ENCODE measurements at regions not wholly inside any gene's neighbourhood (a gene's known extent, or its start where the extent isn't known, plus 50 kb on each side); places are given as distances from the start of the nearest gene placed in this dataset.
A peak's percentile ranks its signal among the peaks of the same experiment; 100 is the strongest.

GRCh38 chr2:64318476-64318748, 135.6 kb upstream of the LGALSL start:
- DNase-seq = no peak
- Histone ChIP-seq H4K5ac (ENCODE audit: low read length) (no peak overlapping the region), H3K27ac (ENCODE audit: low read depth, low read length) (no peak overlapping the region), H4K8ac (ENCODE audit: low read depth, low read length) (no peak overlapping the region), H2BK15ac (replicated peaks; ENCODE audit: low read depth) (no peak overlapping the region), H3K27me3 (ENCODE audit: insufficient read depth, low read length, poor library complexity) (no peaks in the 10 kb centered on the region), H3K79me1 (ENCODE audit: low read length) (no peaks in the 10 kb centered on the region), H3K4me1 (ENCODE audit: control insufficient read depth, low read depth, low read length) (peaks cover 8% of the 10 kb centered on the region), H2AK5ac (ENCODE audit: low read length) (no peak overlapping the region), H3K56ac (ENCODE audit: low read length) (no peak overlapping the region), H3K4me3 (ENCODE audit: low read length) (no peak overlapping the region), H3K36me3 (ENCODE audit: control insufficient read depth, insufficient read depth, low read length) (no peaks in the 10 kb centered on the region), H2BK120ac (ENCODE audit: low read depth, low read length) (no peak overlapping the region), H3K4me2 (ENCODE audit: low read length) (no peak overlapping the region), H3K79me2 (ENCODE audit: control insufficient read depth, insufficient read depth, low read length) (no peaks in the 10 kb centered on the region), H3K9ac (ENCODE audit: low read length) (no peak overlapping the region), H2BK5ac (ENCODE audit: low read length) (no peak overlapping the region), H3K18ac (ENCODE audit: low read length) (no peak overlapping the region), H3K23ac (ENCODE audit: low read length) (no peak overlapping the region), H3K4ac (ENCODE audit: low read depth, low read length) (no peak overlapping the region)
- WGBS (ENCODE audit: extremely low coverage, insufficient coverage, low lambda C conversion rate) = no CpG with 5 or more reads among the region's 1 CpG

DNA sequence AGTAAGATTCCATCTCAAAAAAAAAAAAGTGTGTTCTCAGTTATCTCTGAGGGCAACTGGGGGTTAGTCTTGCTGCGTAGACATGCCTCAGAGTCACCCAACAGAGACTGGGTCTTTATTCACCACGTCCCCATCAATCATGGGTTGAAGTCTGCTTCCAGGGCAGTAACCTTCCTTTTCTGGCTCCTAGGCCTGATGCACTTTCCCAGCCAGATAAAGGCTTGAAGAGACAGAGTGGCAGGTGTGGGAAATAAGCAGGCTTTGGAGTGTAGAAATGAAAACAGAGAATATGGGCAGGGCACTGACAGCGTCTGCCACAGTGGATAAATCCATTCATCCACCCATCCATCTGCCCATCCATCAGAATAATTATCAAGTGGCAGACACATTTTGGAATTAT, 134.1 kb upstream of the LGALSL start:
- Histone ChIP-seq H3K4me3 (ENCODE audit: low read length) (no peak overlapping the region), H3K18ac (ENCODE audit: low read length) (no peak overlapping the region), H3K27me3 (ENCODE audit: insufficient read depth, low read length, poor library complexity) (no peaks in the 10 kb centered on the region), H2BK15ac (replicated peaks; ENCODE audit: low read depth) (no peak overlapping the region), H2BK5ac (ENCODE audit: low read length) (no peak overlapping the region), H2BK120ac (ENCODE audit: low read depth, low read length) (no peak overlapping the region), H3K4me2 (ENCODE audit: low read length) (no peak overlapping the region), H2AK5ac (ENCODE audit: low read length) (no peak overlapping the region), H3K36me3 (ENCODE audit: control insufficient read depth, insufficient read depth, low read length) (no peaks in the 10 kb centered on the region), H3K79me2 (ENCODE audit: control insufficient read depth, insufficient read depth, low read length) (no peaks in the 10 kb centered on the region), H3K4me1 (ENCODE audit: control insufficient read depth, low read depth, low read length) (peaks cover 10% of the 10 kb centered on the region), H3K27ac (ENCODE audit: low read depth, low read length) (no peak overlapping the region), H3K9ac (ENCODE audit: low read length) (no peak overlapping the region), H3K56ac (ENCODE audit: low read length) (no peak overlapping the region), H4K5ac (ENCODE audit: low read length) (no peak overlapping the region), H3K4ac (ENCODE audit: low read depth, low read length) (no peak overlapping the region), H3K79me1 (ENCODE audit: low read length) (no peaks in the 10 kb centered on the region), H3K23ac (ENCODE audit: low read length) (no peak overlapping the region), H4K8ac (ENCODE audit: low read depth, low read length) (no peak overlapping the region)
- no CpG with 5 or more reads among the region's 3 CpGs for WGBS (ENCODE audit: extremely low coverage, insufficient coverage, low lambda C conversion rate)
- DNase-seq = no peak

DNA sequence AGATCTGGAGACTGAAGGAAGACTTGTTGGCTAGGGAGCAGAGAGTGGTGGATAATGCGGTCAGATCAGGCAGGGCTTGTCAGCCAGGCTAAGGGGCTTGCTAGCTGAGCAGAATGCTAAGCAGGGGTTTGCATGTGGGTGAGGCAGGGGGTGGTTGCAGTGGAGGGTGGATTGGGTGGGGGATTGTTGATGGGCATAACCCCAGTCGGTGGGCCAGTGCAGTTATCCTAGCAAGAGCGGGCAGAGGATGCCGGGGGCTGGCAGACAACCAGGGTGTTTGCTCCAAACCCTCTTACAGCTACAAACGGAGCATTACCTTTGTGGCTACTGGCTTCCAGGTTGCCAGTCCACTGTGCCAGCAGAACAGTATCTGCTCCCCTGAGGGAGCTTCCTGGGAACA, 131.5 kb upstream of the LGALSL start:
- no peaks in the 10 kb centered on the region for H3K27me3 ChIP-seq (ENCODE audit: insufficient read depth, low read length, poor library complexity)
- H3K4me3 ChIP-seq (ENCODE audit: low read length) = no peak overlapping the region
- H3K56ac ChIP-seq (ENCODE audit: low read length) = peak overlapping the region; percentile 63
- peak overlapping the region; percentile 14 for H3K9ac ChIP-seq (ENCODE audit: low read length)
- no peaks in the 10 kb centered on the region for H3K79me2 ChIP-seq (ENCODE audit: control insufficient read depth, insufficient read depth, low read length)
- H2AK5ac ChIP-seq (ENCODE audit: low read length) = no peak overlapping the region
- H3K79me1 ChIP-seq (ENCODE audit: low read length) = no peaks in the 10 kb centered on the region
- no CpG with 5 or more reads among the region's 5 CpGs for WGBS (ENCODE audit: extremely low coverage, insufficient coverage, low lambda C conversion rate)
- no peak overlapping the region for H4K5ac ChIP-seq (ENCODE audit: low read length)
- peaks cover 10% of the 10 kb centered on the region for H3K4me1 ChIP-seq (ENCODE audit: control insufficient read depth, low read depth, low read length)
- no peak overlapping the region for H3K18ac ChIP-seq (ENCODE audit: low read length)
- H2BK15ac ChIP-seq (replicated peaks; ENCODE audit: low read depth) = no peak overlapping the region
- no peak for DNase-seq
- no peak overlapping the region for H3K27ac ChIP-seq (ENCODE audit: low read depth, low read length)
- no peaks in the 10 kb centered on the region for H3K36me3 ChIP-seq (ENCODE audit: control insufficient read depth, insufficient read depth, low read length)
- peak overlapping the region; percentile 37 for H2BK5ac ChIP-seq (ENCODE audit: low read length)
- no peak overlapping the region for H3K4me2 ChIP-seq (ENCODE audit: low read length)
- H3K4ac ChIP-seq (ENCODE audit: low read depth, low read length) = no peak overlapping the region
- no peak overlapping the region for H4K8ac ChIP-seq (ENCODE audit: low read depth, low read length)
- H2BK120ac ChIP-seq (ENCODE audit: low read depth, low read length) = no peak overlapping the region
- no peak overlapping the region for H3K23ac ChIP-seq (ENCODE audit: low read length)

DNA sequence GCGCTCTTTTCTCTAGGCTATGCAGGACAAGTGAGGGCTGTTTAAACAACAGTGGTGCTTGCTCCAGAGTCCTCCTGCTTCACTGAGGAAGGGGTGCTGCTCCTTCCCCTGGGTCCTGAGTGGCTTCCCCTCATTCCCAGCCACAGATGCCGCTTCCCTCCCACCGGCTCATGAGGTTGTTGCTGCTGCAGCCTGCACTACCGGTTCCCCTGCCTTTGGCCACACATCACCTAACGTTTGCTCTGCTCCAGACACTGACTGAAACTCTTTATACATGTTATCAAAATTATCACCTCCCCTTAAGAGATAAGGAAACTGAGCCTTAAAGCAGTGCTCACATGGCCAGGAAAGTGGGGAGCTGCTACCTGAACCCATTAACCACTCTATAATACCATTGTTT, 130.8 kb upstream of the LGALSL start:
- Histone ChIP-seq H3K9ac (ENCODE audit: low read length) (no peak overlapping the region), H2BK15ac (replicated peaks; ENCODE audit: low read depth) (no peak overlapping the region), H3K4ac (ENCODE audit: low read depth, low read length) (no peak overlapping the region), H3K79me1 (ENCODE audit: low read length) (no peaks in the 10 kb centered on the region), H3K4me3 (ENCODE audit: low read length) (no peak overlapping the region), H3K27me3 (ENCODE audit: insufficient read depth, low read length, poor library complexity) (no peaks in the 10 kb centered on the region), H3K4me2 (ENCODE audit: low read length) (no peak overlapping the region), H3K23ac (ENCODE audit: low read length) (no peak overlapping the region), H2BK5ac (ENCODE audit: low read length) (no peak overlapping the region), H3K4me1 (ENCODE audit: control insufficient read depth, low read depth, low read length) (peaks cover 10% of the 10 kb centered on the region), H3K36me3 (ENCODE audit: control insufficient read depth, insufficient read depth, low read length) (no peaks in the 10 kb centered on the region), H3K27ac (ENCODE audit: low read depth, low read length) (no peak overlapping the region), H3K56ac (ENCODE audit: low read length) (peak overlapping the region; percentile 51), H2BK120ac (ENCODE audit: low read depth, low read length) (no peak overlapping the region), H2AK5ac (ENCODE audit: low read length) (no peak overlapping the region), H3K18ac (ENCODE audit: low read length) (no peak overlapping the region), H4K8ac (ENCODE audit: low read depth, low read length) (no peak overlapping the region), H3K79me2 (ENCODE audit: control insufficient read depth, insufficient read depth, low read length) (no peaks in the 10 kb centered on the region), H4K5ac (ENCODE audit: low read length) (no peak overlapping the region)
- no CpG with 5 or more reads among the region's 5 CpGs for WGBS (ENCODE audit: extremely low coverage, insufficient coverage, low lambda C conversion rate)
- DNase-seq = no peak

DNA sequence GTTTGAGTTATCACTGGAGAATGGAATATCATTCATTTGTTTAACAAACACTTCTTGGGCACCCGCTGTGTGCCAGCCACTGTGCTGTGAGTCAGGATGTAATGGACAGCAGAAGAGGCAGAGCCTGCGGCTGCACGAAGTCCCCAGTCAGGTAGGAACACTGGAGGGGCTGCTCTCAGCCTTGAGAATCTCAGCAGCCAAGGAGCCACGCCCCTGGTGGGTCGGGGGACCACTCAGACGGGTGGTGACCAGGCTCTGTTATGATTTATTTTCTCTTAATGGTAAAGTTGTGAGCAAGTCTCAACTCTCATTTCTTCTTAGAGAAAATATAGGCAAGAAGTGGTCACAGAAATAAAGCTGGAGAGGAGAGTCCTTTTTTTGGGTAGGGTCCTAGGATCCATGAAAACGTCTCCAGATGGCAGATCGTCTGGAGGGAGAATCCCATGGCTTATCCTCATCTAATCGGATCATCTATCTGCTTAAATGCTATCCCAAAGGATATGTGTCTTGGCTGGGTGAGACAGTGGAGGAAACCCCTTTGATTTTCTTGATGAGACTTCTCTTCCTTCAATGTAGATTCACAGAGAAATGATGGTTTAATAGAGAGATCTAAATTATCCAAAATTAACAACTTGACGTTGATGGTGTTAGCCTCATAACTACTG, 129.1 kb upstream of the LGALSL start:
- no CpG with 5 or more reads among the region's 10 CpGs for WGBS (ENCODE audit: extremely low coverage, insufficient coverage, low lambda C conversion rate)

GRCh38 chr2:64325477-64325851, 128.5 kb upstream of the LGALSL start:
- Histone ChIP-seq H3K4me1 (ENCODE audit: control insufficient read depth, low read depth, low read length) (peaks cover 13% of the 10 kb centered on the region), H2AK5ac (ENCODE audit: low read length) (peak overlapping the region; percentile 84), H3K23ac (ENCODE audit: low read length) (no peak overlapping the region), H3K9ac (ENCODE audit: low read length) (no peak overlapping the region), H3K4me2 (ENCODE audit: low read length) (no peak overlapping the region), H3K27me3 (ENCODE audit: insufficient read depth, low read length, poor library complexity) (no peaks in the 10 kb centered on the region), H3K4ac (ENCODE audit: low read depth, low read length) (no peak overlapping the region), H3K4me3 (ENCODE audit: low read length) (no peak overlapping the region), H3K79me2 (ENCODE audit: control insufficient read depth, insufficient read depth, low read length) (no peaks in the 10 kb centered on the region), H3K56ac (ENCODE audit: low read length) (peak overlapping the region; percentile 26), H2BK120ac (ENCODE audit: low read depth, low read length) (no peak overlapping the region), H2BK5ac (ENCODE audit: low read length) (no peak overlapping the region), H3K79me1 (ENCODE audit: low read length) (no peaks in the 10 kb centered on the region), H3K27ac (ENCODE audit: low read depth, low read length) (no peak overlapping the region), H4K5ac (ENCODE audit: low read length) (no peak overlapping the region), H4K8ac (ENCODE audit: low read depth, low read length) (no peak overlapping the region), H2BK15ac (replicated peaks; ENCODE audit: low read depth) (no peak overlapping the region), H3K36me3 (ENCODE audit: control insufficient read depth, insufficient read depth, low read length) (no peaks in the 10 kb centered on the region), H3K18ac (ENCODE audit: low read length) (no peak overlapping the region)
- DNase-seq = peak; percentile 56

More for the DNA sequence above, 129.1 kb upstream of the LGALSL start:
- Histone ChIP-seq H4K5ac (ENCODE audit: low read length) (no peak overlapping the region), H2BK15ac (replicated peaks; ENCODE audit: low read depth) (no peak overlapping the region), H4K8ac (ENCODE audit: low read depth, low read length) (no peak overlapping the region), H3K4me2 (ENCODE audit: low read length) (no peak overlapping the region), H3K79me1 (ENCODE audit: low read length) (no peaks in the 10 kb centered on the region), H2AK5ac (ENCODE audit: low read length) (no peak overlapping the region), H3K4me1 (ENCODE audit: control insufficient read depth, low read depth, low read length) (peaks cover 11% of the 10 kb centered on the region), H3K18ac (ENCODE audit: low read length) (no peak overlapping the region), H3K27ac (ENCODE audit: low read depth, low read length) (no peak overlapping the region), H2BK5ac (ENCODE audit: low read length) (no peak overlapping the region), H3K27me3 (ENCODE audit: insufficient read depth, low read length, poor library complexity) (no peaks in the 10 kb centered on the region), H3K4ac (ENCODE audit: low read depth, low read length) (peak overlapping the region; percentile 19), H3K56ac (ENCODE audit: low read length) (no peak overlapping the region), H3K36me3 (ENCODE audit: control insufficient read depth, insufficient read depth, low read length) (no peaks in the 10 kb centered on the region), H3K79me2 (ENCODE audit: control insufficient read depth, insufficient read depth, low read length) (no peaks in the 10 kb centered on the region), H3K4me3 (ENCODE audit: low read length) (no peak overlapping the region), H3K23ac (ENCODE audit: low read length) (no peak overlapping the region), H3K9ac (ENCODE audit: low read length) (no peak overlapping the region), H2BK120ac (ENCODE audit: low read depth, low read length) (no peak overlapping the region)
- DNase-seq = no peak
